GM19438 (cell line): ENCODE measurements at regions not wholly inside any gene's neighbourhood (a gene's known extent, or its start where the extent isn't known, plus 50 kb on each side); places are given as distances from the start of the nearest gene placed in this dataset.

Experiments
- ATAC-seq: cut with Tn5 transposase; IDR thresholded peaks from one replicate; pipeline ENCODE4 v1.9.1; 2021; ENCODE audit warnings: low read depth; ENCODE audit not compliant: unreplicated experiment

- ATAC-seq, result no peak
These were observed 1495.3 kb downstream of the MRPL39 start for GRCh38 chr21:24112020-24112419.

- no peak for ATAC-seq
These were observed 1496.4 kb downstream of the MRPL39 start for GRCh38 chr21:24110846-24111245.

- no peak for ATAC-seq
These were observed 1510.1 kb downstream of the MRPL39 start for GRCh38 chr21:24097181-24097580.

- no peak for ATAC-seq
These were observed 1510.6 kb downstream of the MRPL39 start for GRCh38 chr21:24096651-24097050.

- no peak for ATAC-seq
These were observed 1514.2 kb downstream of the MRPL39 start for GRCh38 chr21:24093032-24093431.

- no peak for ATAC-seq
These were observed 1531.1 kb downstream of the MRPL39 start for GRCh38 chr21:24076179-24076578.

- no peak for ATAC-seq
These were observed 1551.6 kb downstream of the MRPL39 start for GRCh38 chr21:24055696-24056095.

- no peak for ATAC-seq
These were observed 1557.0 kb downstream of the MRPL39 start for GRCh38 chr21:24050231-24050630.

GRCh38 chr21:24046829-24047443, 1560.3 kb downstream of the MRPL39 start:
- ATAC-seq, result no peak

GRCh38 chr21:24045775-24046215, 1561.5 kb downstream of the MRPL39 start:
- ATAC-seq, result no peak

GRCh38 chr21:24045373-24045772, 1561.9 kb downstream of the MRPL39 start:
- no peak for ATAC-seq

GRCh38 chr21:24042687-24043086, 1564.6 kb downstream of the MRPL39 start:
- no peak for ATAC-seq

GRCh38 chr21:24032709-24033232, 1574.5 kb downstream of the MRPL39 start:
- no peak for ATAC-seq

GRCh38 chr21:24027396-24027795, 1579.9 kb downstream of the MRPL39 start:
- no peak for ATAC-seq

- ATAC-seq, result no peak
These were observed 1582.2 kb downstream of the MRPL39 start for GRCh38 chr21:24025101-24025500.

- ATAC-seq, result no peak
These were observed 1583.3 kb downstream of the MRPL39 start for GRCh38 chr21:24023936-24024335.

GRCh38 chr21:24023402-24023801, 1583.9 kb downstream of the MRPL39 start:
- no peak for ATAC-seq

GRCh38 chr21:24014381-24014780, 1592.9 kb downstream of the MRPL39 start:
- ATAC-seq, result no peak

- no peak for ATAC-seq
These were observed 1596.2 kb downstream of the MRPL39 start for GRCh38 chr21:24011087-24011486.

- ATAC-seq, result no peak
These were observed 1599.7 kb downstream of the MRPL39 start for GRCh38 chr21:24007592-24007991.

GRCh38 chr21:23986987-23987386, 1620.3 kb downstream of the MRPL39 start:
- no peak for ATAC-seq

GRCh38 chr21:23986214-23986613, 1621.1 kb downstream of the MRPL39 start:
- ATAC-seq, result no peak

GRCh38 chr21:23982546-23982945, 1624.7 kb downstream of the MRPL39 start:
- ATAC-seq, result no peak
